HepG2 (cell line): ENCODE measurements at regions not wholly inside any gene's neighbourhood (a gene's known extent, or its start where the extent isn't known, plus 50 kb on each side); places are given as distances from the start of the nearest gene placed in this dataset.

ENCODE experiments used
- ATAC-seq: fragments of 200-7000 bp; cut with Tn5 transposase; 3 replicates; pipeline ENCODE4 v1.9.1; 2020; ENCODE audit warnings: mild to moderate bottlenecking, moderate library complexity
- BruUV-seq: library from RNA; stranded (reverse); fragments of 400-500 nt; replicated peaks from 2 replicates; lab custom pipeline; 2021; lab: Mats Ljungman, UMichigan
- CTCF ChIA-PET: fragments of 300-600 bp; formaldehyde crosslinking; extraction: SDS; loops from one replicate; lab custom pipeline; 2021; ENCODE audit warnings: low total read pairs, inconsistent platforms, low intra/inter-chr PET ratio; lab: Yijun Ruan, JAX
- POLR2A ChIA-PET: fragments of 350-600 bp; sonication (Branson Sonifier 250); formaldehyde crosslinking; loops from one replicate; lab custom pipeline; 2020; ENCODE audit warnings: antibody characterized with exemption, inconsistent platforms; lab: Yijun Ruan, JAX
- DNase-seq: peaks from one replicate; pipeline ENCODE4 v3.0.0-alpha.2; 2015; ENCODE audit warnings: low spot score
- FAIRE-seq: peaks from 3 replicates; lab custom pipeline; 2011; peaks lifted over from hg19 to GRCh38; lab: Jason Lieb, UNC
- H2AFZ ChIP-seq: one replicate; pipeline ENCODE4 v1.6.1; 2011; ENCODE audit warnings: low read length, inconsistent platforms
- H3K27ac ChIP-seq: fragments of 300-600 bp; 3 replicates; pipeline ENCODE4 v1.8.0; 2011; ENCODE audit warnings: mixed run types, mild to moderate bottlenecking, mixed read lengths, low read length, inconsistent platforms; ENCODE audit not compliant: insufficient read depth; ENCODE audit errors: extremely low read length
- H3K27me3 ChIP-seq, 2 experiments: fragments of 200-600 bp in 1 of 2; 2 replicates in 1 of 2; 3 replicates in 1 of 2; pipeline versions ENCODE4 v1.6.0 to v1.8.0; 2011; ENCODE audit warnings: low read length in 2 of 2, mild to moderate bottlenecking in 2 of 2, moderate library complexity in 2 of 2, inconsistent platforms in 1 of 2; ENCODE audit not compliant: insufficient read depth in 2 of 2, control insufficient read depth in 1 of 2
- H3K36me3 ChIP-seq, 2 experiments: fragments of 200-600 bp in 1 of 2; replicated peaks in 1 of 2; 2 replicates in 1 of 2; 3 replicates in 1 of 2; pipeline versions ENCODE4 v1.5.1 to v1.8.0; 2011; ENCODE audit warnings: low read length in 2 of 2, inconsistent platforms in 1 of 2; ENCODE audit not compliant: insufficient read depth in 2 of 2, control insufficient read depth in 1 of 2
- H3K4me1 ChIP-seq: 2 replicates; pipeline ENCODE4 v1.5.1; 2012; ENCODE audit warnings: low read length, inconsistent platforms; ENCODE audit not compliant: insufficient read depth
- H3K4me2 ChIP-seq: 2 replicates; pipeline ENCODE4 v1.6.0; 2011; ENCODE audit warnings: low read depth, low read length, inconsistent platforms
- H3K4me3 ChIP-seq, 3 experiments: fragments of 200-600 bp in 1 of 3; sonication (generic), shearing (Covaris generic) in 1 of 3; replicated peaks in 1 of 3; 2 replicates each; pipeline ENCODE4 v1.5.1; 2011 to 2016; ENCODE audit warnings: low read length in 3 of 3, inconsistent platforms in 2 of 3, low read depth in 2 of 3, mild to moderate bottlenecking in 2 of 3, control low read depth in 1 of 3, mixed read lengths in 1 of 3; ENCODE audit not compliant: insufficient read depth in 1 of 3
- H3K79me2 ChIP-seq: one replicate; pipeline ENCODE4 v1.6.1; 2011; ENCODE audit warnings: low read length, inconsistent platforms; ENCODE audit not compliant: insufficient read depth
- H3K9ac ChIP-seq: 2 replicates; pipeline ENCODE4 v1.6.0; 2011; ENCODE audit warnings: mild to moderate bottlenecking, low read depth, low read length, inconsistent platforms; ENCODE audit not compliant: insufficient read depth
- H3K9me3 ChIP-seq: 2 replicates; pipeline ENCODE4 v1.5.1; 2012; ENCODE audit warnings: mild to moderate bottlenecking, low read length
- H4K20me1 ChIP-seq: 2 replicates; pipeline ENCODE4 v1.6.0; 2011; ENCODE audit warnings: inconsistent platforms, mild to moderate bottlenecking, low read length, moderate library complexity; ENCODE audit not compliant: insufficient read depth
- HNRNPK ChIP-seq: fragments of 200-400 bp; formaldehyde crosslinking; IDR thresholded peaks from 2 replicates; pipeline ENCODE4 v1.6.1; 2018; ENCODE audit warnings: low read length, low read depth, moderate library complexity, mild to moderate bottlenecking; ENCODE audit not compliant: poor library complexity, severe bottlenecking
- RBFOX2 ChIP-seq: fragments of 200-400 bp; formaldehyde crosslinking; IDR thresholded peaks from 2 replicates; pipeline ENCODE4 v1.6.1; 2017; ENCODE audit warnings: low read depth, mild to moderate bottlenecking, low read length
- ZBTB33 ChIP-seq: sonication (generic); formaldehyde crosslinking; IDR thresholded peaks from 2 replicates; pipeline ENCODE4 v1.4.0; 2020; ENCODE audit warnings: missing genetic modification reagents
- ZFP36L1 ChIP-seq: sonication (generic); formaldehyde crosslinking; IDR thresholded peaks from 2 replicates; pipeline ENCODE4 v1.8.0; 2022; ENCODE audit warnings: mild to moderate bottlenecking, missing genetic modification reagents, moderate library complexity
- ZKSCAN5 ChIP-seq: sonication (generic); formaldehyde crosslinking; IDR thresholded peaks from 2 replicates; pipeline ENCODE4 v1.5.1; 2020; ENCODE audit warnings: mild to moderate bottlenecking, missing genetic modification reagents
- ZNF772 ChIP-seq: sonication (generic); formaldehyde crosslinking; IDR thresholded peaks from 2 replicates; pipeline ENCODE4 v1.5.0; 2020; ENCODE audit warnings: mild to moderate bottlenecking, missing genetic modification reagents
- WGBS: methylation state at CpG from one replicate; pipeline ENCODE4 v1.1.6; 2017; ENCODE audit warnings: low lambda C conversion rate; 5-methylcytosine and 5-hydroxymethylcytosine counted together
- in situ Hi-C: cut with HindIII; loops from 2 replicates; pipeline ENCODE4 v1.10.0; 2017; ENCODE audit warnings: low pct_unique_long_range_greater_than_20kb; ENCODE audit not compliant: extremely low pct_ligation_motif_present
- intact Hi-C: fragments of 100-400 bp; cut with micrococcal nuclease; formaldehyde crosslinking; loops from one replicate; pipeline ENCODE4 v1.10.0; 2022; ENCODE audit not compliant: unreplicated experiment

GRCh38 chr9:85302938-85303756, 438.6 kb downstream of the AGTPBP1 start:
- FAIRE-seq (no peak), DNase-seq (no peak), ATAC-seq (no peak)
- 4% methylated on average over 7 of the region's 7 CpGs for WGBS
- Histone ChIP-seq H4K20me1 (no peaks in the 10 kb centered on the region), H3K27ac (no peak overlapping the region), H3K4me1 (no peaks in the 10 kb centered on the region), H3K4me2 (no peak overlapping the region), H3K9me3 (no peaks in the 10 kb centered on the region), H2AFZ (no peak overlapping the region), H3K79me2 (no peaks in the 10 kb centered on the region), H3K36me3 (no peaks in the 10 kb centered on the region), H3K4me3 (no peak overlapping the region), H3K27me3 (peaks cover 0 to 9% of the 10 kb centered on the region in 2 experiments; a peak in 1 of 5 replicates), H3K9ac (no peak overlapping the region)
- POLR2A ChIA-PET, result no interaction called here
- intact Hi-C loops (no loop called here), in situ Hi-C loops (no loop called here)
- no TSS peak for BruUV-seq
- no peak for TF ChIP-seq ZNF772 (CRISPR knock-in tag)
- no peak for TF ChIP-seq ZFP36L1 (CRISPR knock-in tag)
- no peak for TF ChIP-seq ZKSCAN5
- TF ChIP-seq HNRNPK, result no peak
- TF ChIP-seq ZBTB33 (CRISPR knock-in tag), result no peak
- no peak for TF ChIP-seq RBFOX2
- CTCF ChIA-PET, result no interaction called here
